ENCODE measurements at regions not wholly inside any gene's neighbourhood (a gene's known extent, or its start where the extent isn't known, plus 50 kb on each side); places are given as distances from the start of the nearest gene placed in this dataset.

DNA sequence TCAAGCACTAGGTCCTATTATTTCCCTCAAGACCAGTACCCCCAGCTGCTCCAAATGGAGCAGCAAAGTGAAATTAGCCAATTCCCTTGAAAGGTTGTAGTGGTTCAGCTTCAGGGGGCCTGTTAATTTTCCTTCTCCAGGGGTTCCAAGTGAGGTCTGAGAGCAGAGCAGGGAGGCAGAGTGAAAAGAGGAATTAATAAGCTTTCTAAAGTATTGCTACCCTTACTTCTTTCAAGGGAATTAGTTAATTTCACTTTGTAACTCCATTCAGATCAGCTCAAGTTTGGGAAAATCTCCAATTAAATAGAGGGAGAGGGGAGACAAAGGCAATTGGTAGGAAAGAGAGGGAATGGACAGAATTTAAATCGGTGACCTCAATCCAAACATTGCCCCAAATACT, 78.7 kb upstream of the SLC7A11 start:
- H3K4me1 Mint-ChIP-seq (ENCODE audit: low read depth in 2 of 2), result no peaks in the 10 kb centered on the region
- H3K36me3 Mint-ChIP-seq (ENCODE audit: insufficient read depth), result no peaks in the 10 kb centered on the region
- ATAC-seq (replicated peaks), result no peak
- H3K4me3 Mint-ChIP-seq, result no peak overlapping the region
- no peak for DNase-seq
- H3K9me3 Mint-ChIP-seq, result peaks cover 0 to 6% of the 10 kb centered on the region in 2 donors
- no peak overlapping the region for H3K27ac Mint-ChIP-seq
- H3K27me3 Mint-ChIP-seq, result no peaks in the 10 kb centered on the region

- no peak overlapping the region for H3K27ac Mint-ChIP-seq
- H3K27me3 Mint-ChIP-seq, result no peaks in the 10 kb centered on the region
- ATAC-seq (replicated peaks), result no peak
- H3K36me3 Mint-ChIP-seq (ENCODE audit: insufficient read depth), result no peaks in the 10 kb centered on the region
- no peak for DNase-seq
- peaks cover 0 to 6% of the 10 kb centered on the region in 2 donors for H3K9me3 Mint-ChIP-seq
- no peak overlapping the region for H3K4me3 Mint-ChIP-seq
- no peaks in the 10 kb centered on the region for H3K4me1 Mint-ChIP-seq (ENCODE audit: low read depth in 2 of 2)
These were observed 77.9 kb upstream of the SLC7A11 start for GRCh38 chr4:138320030-138320429.

GRCh38 chr4:138317175-138317748, 75.1 kb upstream of the SLC7A11 start:
- ATAC-seq (replicated peaks), result no peak
- Mint-ChIP-seq H3K4me1 (ENCODE audit: low read depth in 2 of 2) (no peaks in the 10 kb centered on the region), H3K9me3 (peaks cover 3 to 12% of the 10 kb centered on the region in 2 donors), H3K27ac (no peak overlapping the region), H3K4me3 (no peak overlapping the region), H3K36me3 (ENCODE audit: insufficient read depth) (no peaks in the 10 kb centered on the region), H3K27me3 (no peaks in the 10 kb centered on the region)
- DNase-seq, result no peak

DNA sequence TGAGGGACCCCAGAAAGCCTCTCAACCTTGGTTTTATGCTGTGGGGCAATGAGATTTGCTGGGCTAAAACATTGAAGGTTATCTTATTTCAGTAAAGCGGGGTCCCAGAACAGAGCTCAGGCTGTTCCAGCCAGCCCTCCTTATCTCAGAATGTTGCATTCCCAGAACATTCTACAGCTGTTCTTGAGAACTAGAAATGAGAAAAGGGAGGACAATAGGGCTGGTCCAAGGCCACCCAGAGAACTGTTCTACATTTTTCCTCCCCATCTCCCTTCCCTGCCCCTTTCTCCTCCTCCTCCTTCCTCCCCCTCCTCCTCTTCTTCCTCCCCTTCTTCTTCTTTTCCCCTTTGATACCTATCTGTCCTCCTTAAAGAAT, 70.4 kb upstream of the SLC7A11 start:
- peaks cover 5 to 22% of the 10 kb centered on the region in 2 donors for H3K9me3 Mint-ChIP-seq
- no peak for DNase-seq
- no peaks in the 10 kb centered on the region for H3K4me1 Mint-ChIP-seq (ENCODE audit: low read depth in 2 of 2)
- no peak for ATAC-seq (replicated peaks)
- H3K36me3 Mint-ChIP-seq (ENCODE audit: insufficient read depth), result no peaks in the 10 kb centered on the region
- no peak overlapping the region for H3K4me3 Mint-ChIP-seq
- H3K27ac Mint-ChIP-seq, result no peak overlapping the region
- H3K27me3 Mint-ChIP-seq, result no peaks in the 10 kb centered on the region

- H3K27ac Mint-ChIP-seq, result no peak overlapping the region
- no peak for ATAC-seq (replicated peaks)
- DNase-seq, result no peak
- H3K4me1 Mint-ChIP-seq (ENCODE audit: low read depth in 2 of 2), result no peaks in the 10 kb centered on the region
- no peaks in the 10 kb centered on the region for H3K27me3 Mint-ChIP-seq
- H3K9me3 Mint-ChIP-seq, result peaks cover 7 to 18% of the 10 kb centered on the region in 2 donors
- H3K4me3 Mint-ChIP-seq, result no peak overlapping the region
- H3K36me3 Mint-ChIP-seq (ENCODE audit: insufficient read depth), result no peaks in the 10 kb centered on the region
These were observed 69.8 kb upstream of the SLC7A11 start for GRCh38 chr4:138311771-138312535.

GRCh38 chr4:138310991-138311390, 68.8 kb upstream of the SLC7A11 start:
- H3K36me3 Mint-ChIP-seq (ENCODE audit: insufficient read depth), result no peaks in the 10 kb centered on the region
- DNase-seq, result no peak
- peaks cover 7 to 18% of the 10 kb centered on the region in 2 donors for H3K9me3 Mint-ChIP-seq
- no peak overlapping the region for H3K4me3 Mint-ChIP-seq
- ATAC-seq (replicated peaks), result no peak
- no peak overlapping the region for H3K27ac Mint-ChIP-seq
- H3K4me1 Mint-ChIP-seq (ENCODE audit: low read depth in 2 of 2), result no peaks in the 10 kb centered on the region
- no peaks in the 10 kb centered on the region for H3K27me3 Mint-ChIP-seq

DNA sequence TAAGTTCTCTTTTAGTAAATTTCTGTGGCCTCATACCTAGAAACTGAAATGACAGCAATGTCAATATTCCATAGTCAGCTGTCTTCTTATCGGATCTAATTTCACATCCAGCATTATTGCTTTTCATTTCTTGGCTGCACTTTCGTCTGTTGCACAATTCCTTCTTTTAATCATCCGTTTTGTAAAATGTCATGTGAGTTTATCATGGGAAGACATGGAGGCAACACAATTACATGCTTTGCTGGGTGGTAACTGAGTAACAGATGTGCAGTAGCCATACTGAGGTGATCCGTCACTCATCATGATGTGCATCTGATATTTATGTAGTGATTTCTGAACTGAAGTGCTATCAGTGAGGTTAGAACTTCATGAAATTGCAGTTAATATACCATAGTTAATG, 68.3 kb upstream of the SLC7A11 start:
- peaks cover 7 to 18% of the 10 kb centered on the region in 2 donors for H3K9me3 Mint-ChIP-seq
- DNase-seq, result no peak
- no peaks in the 10 kb centered on the region for H3K36me3 Mint-ChIP-seq (ENCODE audit: insufficient read depth)
- no peak overlapping the region for H3K4me3 Mint-ChIP-seq
- H3K4me1 Mint-ChIP-seq (ENCODE audit: low read depth in 2 of 2), result no peaks in the 10 kb centered on the region
- H3K27ac Mint-ChIP-seq, result no peak overlapping the region
- no peak for ATAC-seq (replicated peaks)
- no peaks in the 10 kb centered on the region for H3K27me3 Mint-ChIP-seq

DNA sequence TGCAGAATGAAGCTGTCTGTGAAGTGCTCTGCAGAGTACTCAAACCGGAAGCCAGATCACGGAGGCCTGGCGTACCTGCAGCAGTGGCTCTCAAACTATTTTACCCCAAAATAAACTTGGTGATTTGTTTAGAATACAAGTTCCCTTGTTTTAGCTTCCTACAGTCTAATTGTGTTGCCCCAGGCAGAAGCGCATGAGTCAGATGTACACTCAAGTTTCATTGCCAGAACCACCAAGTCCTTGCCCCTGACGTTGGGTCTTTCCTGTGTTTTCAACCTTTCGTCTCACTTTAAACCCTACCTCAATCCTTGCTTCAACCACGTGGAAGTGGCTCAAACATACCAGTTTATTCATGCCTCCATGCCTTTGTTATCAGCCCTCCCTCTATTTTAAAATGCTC, 66.2 kb upstream of the SLC7A11 start:
- ATAC-seq (replicated peaks) (no peak), DNase-seq (no peak)
- Mint-ChIP-seq H3K4me3 (no peak overlapping the region), H3K27ac (no peak overlapping the region), H3K9me3 (peaks cover 4 to 18% of the 10 kb centered on the region in 2 donors), H3K4me1 (ENCODE audit: low read depth in 2 of 2) (no peaks in the 10 kb centered on the region), H3K36me3 (ENCODE audit: insufficient read depth) (no peaks in the 10 kb centered on the region), H3K27me3 (no peaks in the 10 kb centered on the region)

DNA sequence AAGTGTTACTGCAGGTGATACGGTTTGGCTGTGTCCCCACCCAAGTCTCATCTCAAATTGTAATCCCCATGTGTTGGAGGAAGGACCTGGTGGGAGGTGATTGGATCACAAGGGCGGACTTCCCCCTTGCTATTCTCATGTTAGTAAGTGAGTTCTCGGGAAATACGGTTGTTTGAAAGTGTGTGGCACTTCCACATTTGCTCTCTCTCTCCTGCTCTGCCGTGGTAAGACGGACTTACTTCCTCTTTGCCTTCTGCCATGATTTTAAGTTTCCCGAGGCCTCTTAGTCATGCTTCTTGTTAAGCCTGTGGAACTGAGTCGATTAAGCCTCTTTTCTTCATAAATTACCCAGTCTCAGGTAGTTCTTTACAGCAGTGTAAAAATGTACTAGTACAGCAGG, 65.2 kb upstream of the SLC7A11 start:
- no peak for ATAC-seq (replicated peaks)
- DNase-seq, result no peak

DNA sequence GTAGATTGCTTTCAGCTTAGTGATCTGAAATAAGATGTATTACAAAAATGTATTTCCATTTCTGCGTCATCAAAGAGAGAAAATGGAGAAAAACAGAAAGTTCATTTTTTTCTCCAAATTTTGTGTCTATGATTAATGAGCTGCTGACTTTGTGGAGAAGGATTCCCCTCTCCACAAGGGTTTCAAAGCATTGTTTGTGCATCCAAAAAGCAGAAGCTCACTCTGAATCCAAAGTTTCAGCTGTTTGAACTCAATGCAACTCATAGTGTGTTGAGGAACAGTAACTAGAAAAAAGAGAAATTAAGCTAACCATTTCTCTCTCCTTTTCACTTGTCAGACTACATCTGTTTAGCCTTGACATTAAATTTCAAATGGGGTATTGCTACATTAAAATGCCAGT, 62.9 kb upstream of the SLC7A11 start:
- ATAC-seq (replicated peaks), result no peak
- Mint-ChIP-seq H3K27me3 (no peaks in the 10 kb centered on the region), H3K4me3 (no peak overlapping the region)

More for the DNA sequence above, 65.2 kb upstream of the SLC7A11 start:
- Mint-ChIP-seq H3K27ac (no peak overlapping the region), H3K4me1 (ENCODE audit: low read depth in 2 of 2) (no peaks in the 10 kb centered on the region), H3K27me3 (no peaks in the 10 kb centered on the region), H3K4me3 (no peak overlapping the region), H3K36me3 (ENCODE audit: insufficient read depth) (no peaks in the 10 kb centered on the region), H3K9me3 (peaks cover 4 to 13% of the 10 kb centered on the region in 2 donors)

DNA sequence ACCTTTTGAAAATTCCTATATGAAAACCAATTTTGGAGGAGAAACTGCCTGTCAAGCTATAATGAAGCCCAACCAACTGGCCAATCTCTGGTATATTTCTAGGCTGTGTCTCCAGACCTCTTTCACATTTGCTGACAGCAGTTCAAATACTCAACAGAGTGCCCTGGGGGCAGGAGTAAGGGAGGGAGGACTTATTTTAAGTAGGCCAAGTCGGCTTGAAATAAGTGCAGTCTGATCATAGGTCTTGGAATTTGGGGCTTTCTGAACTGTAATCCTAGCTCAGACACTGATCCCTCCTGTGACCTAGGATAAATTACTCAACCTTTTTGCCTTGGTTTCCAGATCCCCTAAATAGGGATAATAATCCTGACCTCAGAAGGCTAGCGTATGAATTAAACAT, 59.4 kb upstream of the SLC7A11 start:
- no peak overlapping the region for H3K27ac Mint-ChIP-seq
- no peaks in the 10 kb centered on the region for H3K27me3 Mint-ChIP-seq
- H3K4me3 Mint-ChIP-seq, result no peak overlapping the region
- H3K36me3 Mint-ChIP-seq (ENCODE audit: insufficient read depth), result no peaks in the 10 kb centered on the region
- ATAC-seq (replicated peaks) (no peak), DNase-seq (no peak)
- peaks cover 4 to 11% of the 10 kb centered on the region in 2 donors for H3K9me3 Mint-ChIP-seq
- no peaks in the 10 kb centered on the region for H3K4me1 Mint-ChIP-seq (ENCODE audit: low read depth in 2 of 2)

More for the DNA sequence above, 62.9 kb upstream of the SLC7A11 start:
- H3K9me3 Mint-ChIP-seq, result peaks cover 4 to 23% of the 10 kb centered on the region in 2 donors
- no peaks in the 10 kb centered on the region for H3K4me1 Mint-ChIP-seq (ENCODE audit: low read depth in 2 of 2)
- H3K27ac Mint-ChIP-seq, result no peak overlapping the region
- no peaks in the 10 kb centered on the region for H3K36me3 Mint-ChIP-seq (ENCODE audit: insufficient read depth)
- DNase-seq, result no peak

GRCh38 chr4:138300616-138301015, 58.5 kb upstream of the SLC7A11 start:
- Mint-ChIP-seq H3K4me3 (no peak overlapping the region), H3K27me3 (no peaks in the 10 kb centered on the region), H3K27ac (no peak overlapping the region), H3K36me3 (ENCODE audit: insufficient read depth) (no peaks in the 10 kb centered on the region), H3K4me1 (ENCODE audit: low read depth in 2 of 2) (no peaks in the 10 kb centered on the region), H3K9me3 (peaks cover 4 to 11% of the 10 kb centered on the region in 2 donors)
- DNase-seq (no peak), ATAC-seq (replicated peaks) (no peak)

DNA sequence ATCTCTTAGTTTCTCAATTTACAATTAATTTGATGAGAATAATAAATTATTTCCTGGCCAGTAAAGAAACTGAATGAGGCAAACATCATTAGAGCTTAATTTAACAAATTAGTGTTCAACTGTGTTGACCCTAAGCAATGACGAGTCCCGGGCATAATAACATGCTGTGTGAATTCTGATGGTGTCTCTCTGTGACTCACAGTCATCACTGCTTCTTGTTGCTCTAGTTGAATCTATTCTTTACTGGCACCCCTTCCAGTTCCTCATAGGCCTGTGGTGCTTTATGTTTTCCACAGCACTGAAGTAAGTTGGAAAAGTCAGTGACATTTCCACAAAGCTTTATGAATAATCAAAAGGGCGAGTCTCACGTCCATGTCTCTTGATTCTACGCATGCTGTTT, 57.7 kb upstream of the SLC7A11 start:
- H3K9me3 Mint-ChIP-seq, result peaks cover 4 to 11% of the 10 kb centered on the region in 2 donors
- no peaks in the 10 kb centered on the region for H3K4me1 Mint-ChIP-seq (ENCODE audit: low read depth in 2 of 2)
- no peaks in the 10 kb centered on the region for H3K27me3 Mint-ChIP-seq
- H3K27ac Mint-ChIP-seq, result no peak overlapping the region
- H3K4me3 Mint-ChIP-seq, result no peak overlapping the region
- DNase-seq (no peak), ATAC-seq (replicated peaks) (no peak)
- H3K36me3 Mint-ChIP-seq (ENCODE audit: insufficient read depth), result no peaks in the 10 kb centered on the region

DNA sequence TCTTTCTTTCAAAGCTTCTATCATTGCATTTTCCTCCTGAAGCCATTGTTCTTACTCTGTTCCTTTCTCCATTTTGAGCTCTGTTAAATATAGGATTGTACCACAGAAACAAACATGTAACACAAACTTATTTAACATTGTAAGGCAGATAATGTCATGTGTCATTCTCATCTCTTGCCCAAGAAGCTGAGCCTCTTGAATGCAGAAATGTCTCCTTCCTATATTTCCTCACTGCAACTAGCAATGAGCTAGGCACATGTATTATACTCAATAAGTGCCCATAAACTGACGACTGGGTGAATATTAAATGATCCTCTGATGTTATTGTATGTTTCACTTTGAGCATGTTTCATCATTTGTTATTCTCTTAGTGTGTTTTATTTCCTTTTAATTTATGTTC, 56.7 kb upstream of the SLC7A11 start:
- no peak for ATAC-seq (replicated peaks)
- H3K27ac Mint-ChIP-seq, result no peak overlapping the region
- H3K4me3 Mint-ChIP-seq, result no peak overlapping the region
- H3K27me3 Mint-ChIP-seq, result no peaks in the 10 kb centered on the region
- DNase-seq, result no peak
- H3K4me1 Mint-ChIP-seq (ENCODE audit: low read depth in 2 of 2), result no peaks in the 10 kb centered on the region
- peaks cover 4 to 11% of the 10 kb centered on the region in 2 donors for H3K9me3 Mint-ChIP-seq
- H3K36me3 Mint-ChIP-seq (ENCODE audit: insufficient read depth), result no peaks in the 10 kb centered on the region

All from effector memory CD8-positive, alpha-beta T cell (primary cell).